Activated naive CD4-positive, alpha-beta T cell treated with anti-CD3 and anti-CD28 coated beads, Interleukin-2, amount 50 U/mL, for 72 hours (primary cell): ENCODE measurements at regions not wholly inside any gene's neighbourhood (a gene's known extent, or its start where the extent isn't known, plus 50 kb on each side); places are given as distances from the start of the nearest gene placed in this dataset.
"Not testable (repeated sequence)": the region's sequence is repeated elsewhere in the genome, so short reads cannot be mapped to it uniquely, and the experiment has no call there.

Experiments used
- ATAC-seq, 2 donors: fragments of 150-1000 bp; cut with Tn5 transposase; 2 replicates each; pipeline ENCODE4 v1.10.0; 2021; ENCODE audit warnings: mild to moderate bottlenecking in 2 of 2, moderate library complexity in 2 of 2
- DNase-seq, 2 donors: peaks; one replicate each; pipeline ENCODE4 v3.0.0; 2021 to 2022; ENCODE audit warnings: low spot score in 2 of 2
- H3K27ac Mint-ChIP-seq, 2 donors: one replicate each; pipeline ENCODE4 v1.8.0; 2022; ENCODE audit warnings: mild to moderate bottlenecking in 2 of 2, mixed read lengths in 2 of 2
- H3K36me3 Mint-ChIP-seq, 2 donors: one replicate each; pipeline ENCODE4 v1.8.0; 2022; ENCODE audit warnings: mixed read lengths in 2 of 2
- H3K9me3 Mint-ChIP-seq, 2 donors: one replicate each; pipeline ENCODE4 v1.8.0; 2022; ENCODE audit warnings: mixed read lengths in 2 of 2

DNA sequence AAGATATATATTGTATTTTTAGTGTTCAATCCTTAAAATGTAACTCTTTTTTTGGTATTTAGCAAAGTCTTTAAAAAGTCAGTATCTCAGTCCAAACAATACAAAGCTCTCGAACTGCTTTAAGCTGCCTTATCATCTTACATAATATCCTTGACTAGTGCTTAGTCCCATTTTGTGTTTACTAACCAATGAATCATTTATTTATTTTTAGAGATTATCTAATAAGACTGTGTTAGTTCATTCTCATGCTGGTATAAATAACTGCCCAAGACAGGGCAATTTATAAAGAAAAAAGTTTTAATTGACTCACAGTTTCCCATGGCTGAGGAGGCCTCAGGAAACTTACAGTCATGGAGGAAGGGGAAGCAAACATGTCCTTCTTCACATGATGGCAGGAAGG is 248.3 kb upstream of the KYNU start:
- H3K27ac Mint-ChIP-seq: no peak overlapping the region
- H3K36me3 Mint-ChIP-seq: no peaks in the 10 kb centered on the region
- DNase-seq (no peak), ATAC-seq (no peak)
- peaks cover 0 to 15% of the 10 kb centered on the region in 2 donors for H3K9me3 Mint-ChIP-seq

DNA sequence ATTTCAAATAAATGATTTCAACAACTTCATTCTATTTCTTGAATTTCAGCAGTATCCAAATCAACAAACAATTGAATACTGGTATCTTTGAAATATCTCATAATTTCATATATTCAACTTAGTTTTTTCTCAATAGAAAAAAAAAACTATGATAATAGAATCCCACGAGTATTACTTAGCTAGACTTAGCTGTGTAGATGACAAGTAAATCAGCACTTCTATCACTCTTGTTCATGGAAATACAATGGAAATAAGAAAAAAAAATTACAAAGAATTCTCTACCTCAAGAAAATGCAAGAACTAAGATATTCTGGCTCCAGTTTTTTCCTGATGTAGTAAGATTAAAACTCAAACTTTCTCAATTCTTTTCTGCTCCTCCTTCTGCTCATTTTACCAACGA is 256.2 kb upstream of the KYNU start:
- H3K27ac Mint-ChIP-seq: no peak overlapping the region
- DNase-seq (no peak), ATAC-seq (no peak)
- H3K9me3 Mint-ChIP-seq: peaks cover 0 to 11% of the 10 kb centered on the region in 2 donors
- H3K36me3 Mint-ChIP-seq: no peaks in the 10 kb centered on the region

DNA sequence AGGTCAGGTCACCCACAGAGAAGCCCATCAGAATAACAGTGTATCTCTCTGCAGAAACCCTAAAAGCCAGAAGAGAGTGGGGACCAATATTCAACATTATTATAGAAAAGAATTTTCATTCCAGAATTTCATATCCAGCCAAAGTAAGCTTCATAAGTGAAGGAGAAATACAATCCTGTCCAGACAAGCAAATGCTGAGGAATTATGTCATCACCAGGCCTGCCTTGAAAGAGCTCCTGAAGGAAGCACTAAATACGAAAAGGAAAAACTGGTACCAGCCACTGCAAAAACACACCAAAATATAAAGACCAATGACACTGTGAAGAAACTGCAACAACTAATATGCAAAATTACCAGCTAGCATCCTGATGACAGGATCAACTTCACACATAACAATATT is 260.0 kb upstream of the KYNU start:
- DNase-seq: no peak
- no peaks in the 10 kb centered on the region for H3K36me3 Mint-ChIP-seq
- no peak overlapping the region for H3K27ac Mint-ChIP-seq
- H3K9me3 Mint-ChIP-seq: peaks cover 0 to 7% of the 10 kb centered on the region in 2 donors
- no peak for ATAC-seq

DNA sequence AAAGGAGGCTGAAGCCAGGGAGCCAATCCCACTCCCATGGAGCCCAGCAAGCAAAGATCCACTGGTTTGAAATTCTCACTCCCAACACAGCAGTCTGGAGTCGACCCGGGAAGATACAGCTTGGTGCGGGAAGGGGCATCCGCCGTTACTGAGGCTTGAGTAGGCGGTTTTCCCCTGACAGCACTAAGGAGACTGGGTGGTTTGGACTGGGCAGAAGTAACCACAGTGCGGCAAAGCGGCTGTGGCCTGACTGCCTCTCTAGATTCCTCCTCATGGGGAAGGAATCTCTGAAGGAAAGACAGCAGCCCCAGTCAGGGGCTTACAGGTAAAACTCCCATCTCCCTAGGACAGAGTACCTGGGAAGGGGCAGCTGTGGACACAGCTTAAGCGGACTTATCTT is 261.6 kb upstream of the KYNU start:
- DNase-seq (no peak), ATAC-seq (no peak)
- H3K27ac Mint-ChIP-seq: no peak overlapping the region
- no peaks in the 10 kb centered on the region for H3K36me3 Mint-ChIP-seq
- H3K9me3 Mint-ChIP-seq: peaks cover 0 to 7% of the 10 kb centered on the region in 2 donors

DNA sequence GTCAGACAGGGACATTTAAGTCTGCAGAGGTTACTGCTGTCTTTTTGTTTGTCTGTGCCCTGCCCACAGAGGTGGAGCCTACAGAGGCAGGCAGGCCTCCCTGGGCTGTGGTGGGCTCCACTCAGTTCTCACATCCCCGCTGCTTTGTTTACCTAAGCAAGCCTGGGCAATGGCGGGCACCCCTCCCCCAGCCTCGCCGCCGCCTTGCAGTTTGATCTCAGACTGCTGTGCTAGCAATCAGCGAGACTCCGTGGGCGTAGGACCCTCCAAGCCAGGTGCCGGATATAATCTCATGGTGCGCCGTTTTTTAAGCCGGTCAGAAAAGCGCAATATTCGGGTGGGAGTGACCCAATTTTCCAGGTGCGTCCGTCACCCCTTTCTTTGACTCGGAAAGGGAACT is 264.3 kb upstream of the KYNU start:
- not testable (repeated sequence) for ATAC-seq, H3K9me3 Mint-ChIP-seq, DNase-seq, H3K27ac Mint-ChIP-seq, H3K36me3 Mint-ChIP-seq

DNA sequence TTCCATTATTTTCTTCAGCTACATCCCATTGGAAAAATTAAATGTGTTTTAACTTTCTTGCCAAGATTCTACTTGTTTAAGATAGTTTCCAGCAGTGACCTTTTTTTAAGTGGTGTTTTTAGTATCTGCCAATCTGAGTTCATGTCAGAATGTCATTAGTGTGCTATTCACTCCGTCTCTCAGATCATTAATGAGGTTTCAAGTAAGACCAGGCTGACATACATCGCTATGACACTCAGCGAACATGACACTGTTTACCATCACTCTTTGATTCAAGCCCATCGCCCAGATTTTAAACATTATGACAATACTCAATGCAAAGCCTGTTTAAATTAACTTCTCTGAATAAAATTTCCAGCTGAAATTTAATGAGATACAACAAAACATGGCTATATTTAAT is 272.0 kb upstream of the KYNU start:
- H3K27ac Mint-ChIP-seq: no peak overlapping the region
- ATAC-seq (no peak), DNase-seq (no peak)
- no peaks in the 10 kb centered on the region for H3K36me3 Mint-ChIP-seq
- H3K9me3 Mint-ChIP-seq: no peaks in the 10 kb centered on the region

DNA sequence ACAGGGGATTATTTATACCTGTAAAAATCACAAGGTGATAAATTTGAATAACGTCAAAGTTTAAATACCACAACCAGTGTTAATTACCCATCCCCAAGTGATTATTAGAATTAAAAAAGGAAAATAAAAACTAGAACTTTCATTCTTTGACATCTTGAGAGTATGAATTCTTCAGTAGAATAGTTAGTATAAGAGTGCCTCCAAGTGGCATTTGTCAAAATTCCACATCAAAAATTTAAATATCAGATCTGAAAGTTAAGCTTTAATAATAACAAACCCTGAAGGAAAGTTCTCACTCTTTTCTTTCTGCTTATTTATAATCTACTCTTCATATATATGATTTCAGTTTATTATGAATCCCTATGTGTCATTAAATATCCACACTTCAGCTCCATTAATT is 273.7 kb upstream of the KYNU start:
- H3K9me3 Mint-ChIP-seq: no peaks in the 10 kb centered on the region
- no peak overlapping the region for H3K27ac Mint-ChIP-seq
- ATAC-seq (no peak), DNase-seq (no peak)
- no peaks in the 10 kb centered on the region for H3K36me3 Mint-ChIP-seq

DNA sequence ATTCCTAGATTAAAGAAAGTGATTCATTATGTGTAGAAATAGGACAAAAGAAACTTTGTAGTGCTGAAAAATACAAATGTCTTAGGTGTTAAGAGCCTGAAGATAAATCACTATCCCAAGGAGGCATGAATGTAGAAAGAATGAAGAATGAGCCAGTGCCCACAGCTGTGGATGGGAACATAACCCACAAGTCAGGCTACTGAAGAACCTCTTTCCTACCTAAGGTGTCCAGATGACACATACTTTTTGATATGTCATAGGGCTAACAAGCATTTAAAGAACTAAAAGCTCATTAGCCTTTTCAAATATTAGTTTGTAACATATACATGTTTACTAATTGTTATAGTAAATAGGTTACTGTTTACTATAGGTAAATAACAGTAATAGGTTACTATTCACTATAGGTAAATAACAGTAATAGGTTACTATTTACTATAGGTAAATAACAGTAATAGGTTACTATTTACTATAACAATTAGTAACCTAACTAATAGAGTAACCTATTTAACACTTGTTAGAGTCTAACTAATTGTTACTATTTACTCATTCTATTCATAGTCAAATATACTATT is 275.0 kb upstream of the KYNU start:
- ATAC-seq (no peak), DNase-seq (no peak)
- H3K27ac Mint-ChIP-seq: no peak overlapping the region
- no peaks in the 10 kb centered on the region for H3K36me3 Mint-ChIP-seq
- H3K9me3 Mint-ChIP-seq: no peaks in the 10 kb centered on the region

DNA sequence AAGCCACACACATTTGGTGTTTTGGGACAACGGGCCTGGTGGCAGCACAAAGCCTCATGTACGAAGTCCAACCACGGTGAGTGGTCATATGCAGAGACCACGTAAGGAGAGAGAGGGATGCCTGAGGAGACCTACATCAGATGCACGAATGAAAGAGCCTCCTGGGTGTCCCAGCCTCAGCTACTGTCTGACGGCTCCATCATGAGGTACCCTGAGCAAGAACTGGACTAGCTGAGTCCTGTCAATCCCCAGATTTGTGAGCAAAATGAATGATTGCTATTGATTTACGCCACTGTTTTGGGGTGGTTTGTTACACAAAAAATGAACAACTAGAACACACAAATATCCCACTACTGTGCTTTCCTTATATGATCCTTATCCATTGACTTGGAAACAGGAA is 275.7 kb upstream of the KYNU start:
- ATAC-seq: no peak
- DNase-seq: no peak
- Mint-ChIP-seq H3K27ac (no peak overlapping the region), H3K36me3 (no peaks in the 10 kb centered on the region), H3K9me3 (no peaks in the 10 kb centered on the region)

DNA sequence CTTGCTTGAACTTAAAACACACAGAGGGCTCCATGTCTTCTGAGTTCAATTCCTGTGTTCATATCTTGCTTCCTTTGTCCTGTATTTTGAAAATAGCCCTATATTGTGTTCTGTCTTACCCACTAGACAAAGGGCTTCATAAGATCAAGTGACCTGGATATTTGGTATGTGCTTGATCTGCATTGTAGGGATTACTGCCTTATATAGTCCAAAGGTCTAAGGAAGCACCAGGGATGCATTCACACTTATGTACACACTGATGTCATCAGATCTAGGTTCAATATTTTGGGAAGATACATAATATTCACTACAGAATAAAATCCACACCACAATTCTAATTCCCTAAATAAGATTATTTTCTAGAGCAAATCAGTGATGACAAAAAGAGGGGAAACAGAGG is 278.0 kb upstream of the KYNU start:
- no peak for ATAC-seq
- no peak overlapping the region for H3K27ac Mint-ChIP-seq
- no peaks in the 10 kb centered on the region for H3K36me3 Mint-ChIP-seq
- no peaks in the 10 kb centered on the region for H3K9me3 Mint-ChIP-seq
- DNase-seq: no peak

DNA sequence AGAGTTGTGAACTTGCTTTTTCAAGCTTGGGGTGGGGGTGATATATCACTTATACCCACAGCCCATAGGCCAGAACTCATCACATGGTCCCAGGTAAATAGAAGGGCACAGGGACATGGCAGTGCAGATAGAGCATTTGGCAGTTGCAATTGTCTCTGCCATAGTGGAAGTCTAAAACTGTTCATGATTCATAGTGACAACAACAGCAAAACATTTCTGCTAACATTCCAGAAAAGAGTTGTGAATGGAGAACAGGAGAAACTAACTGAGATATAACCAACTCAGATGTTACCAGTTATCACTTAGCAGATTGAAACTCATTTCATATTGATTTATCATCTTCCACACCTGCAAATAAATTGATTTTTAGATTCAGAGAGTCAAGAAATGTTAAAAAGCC is 278.6 kb upstream of the KYNU start:
- Mint-ChIP-seq H3K27ac (no peak overlapping the region), H3K36me3 (no peaks in the 10 kb centered on the region), H3K9me3 (peaks cover 0 to 2% of the 10 kb centered on the region in 2 donors)
- ATAC-seq: no peak
- no peak for DNase-seq

DNA sequence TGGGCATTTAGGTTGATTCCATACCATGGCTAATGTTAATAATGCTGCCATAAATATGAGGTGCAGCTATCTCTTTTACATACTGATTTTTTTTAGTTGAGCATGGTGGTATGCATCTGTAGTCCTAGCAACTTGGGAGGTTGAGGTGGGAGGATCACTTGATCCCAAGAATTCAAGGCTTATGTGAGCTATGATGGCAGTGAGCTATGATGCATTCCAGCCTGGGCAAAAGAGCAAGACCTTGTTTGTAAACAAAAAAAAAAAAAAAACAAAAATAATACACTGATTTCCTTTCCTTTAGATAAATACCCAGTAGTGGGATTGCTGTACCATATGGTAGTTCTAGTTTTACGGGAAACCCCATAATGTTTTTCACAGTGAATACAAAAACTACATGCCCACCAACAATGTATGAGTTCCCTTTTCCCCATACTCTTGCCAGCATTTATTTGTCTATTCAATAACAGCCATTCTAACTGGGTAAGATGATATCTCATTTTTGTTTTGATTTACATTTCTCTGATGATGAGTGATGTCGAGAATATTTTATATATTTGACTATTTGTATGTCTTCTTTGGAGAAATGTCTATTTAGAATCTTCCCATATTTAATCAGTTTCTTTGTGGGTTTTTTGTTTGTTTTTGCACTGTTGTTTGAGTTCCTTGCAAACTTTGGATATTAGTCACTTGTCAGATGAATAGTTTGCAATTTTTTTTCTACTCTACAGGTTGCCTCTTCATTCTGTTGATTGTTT is 281.0 kb upstream of the KYNU start:
- H3K36me3 Mint-ChIP-seq: no peaks in the 10 kb centered on the region
- H3K9me3 Mint-ChIP-seq: peaks cover 0 to 6% of the 10 kb centered on the region in 2 donors
- no peak overlapping the region for H3K27ac Mint-ChIP-seq
- ATAC-seq (no peak), DNase-seq (no peak)

DNA sequence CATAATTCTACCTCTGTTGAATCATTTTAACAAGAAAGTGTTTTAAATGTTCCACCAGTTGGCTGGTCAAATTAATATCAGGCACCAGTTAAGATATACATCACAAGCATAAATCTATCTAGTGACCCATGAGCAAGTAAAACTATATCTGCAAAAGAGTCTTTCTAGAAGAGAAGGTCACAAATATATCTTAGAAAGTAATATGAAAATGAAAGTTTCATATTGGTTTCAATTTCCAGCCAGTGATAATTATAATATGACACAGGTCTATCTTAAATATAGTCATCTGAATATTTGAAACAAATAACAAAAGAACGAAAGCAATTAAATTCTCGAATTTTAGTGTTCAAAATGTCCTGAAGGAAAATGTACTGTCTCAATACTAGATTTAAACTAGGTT is 282.5 kb upstream of the KYNU start:
- no peaks in the 10 kb centered on the region for H3K36me3 Mint-ChIP-seq
- ATAC-seq: no peak
- no peak overlapping the region for H3K27ac Mint-ChIP-seq
- peaks cover 0 to 6% of the 10 kb centered on the region in 2 donors for H3K9me3 Mint-ChIP-seq
- DNase-seq: no peak

DNA sequence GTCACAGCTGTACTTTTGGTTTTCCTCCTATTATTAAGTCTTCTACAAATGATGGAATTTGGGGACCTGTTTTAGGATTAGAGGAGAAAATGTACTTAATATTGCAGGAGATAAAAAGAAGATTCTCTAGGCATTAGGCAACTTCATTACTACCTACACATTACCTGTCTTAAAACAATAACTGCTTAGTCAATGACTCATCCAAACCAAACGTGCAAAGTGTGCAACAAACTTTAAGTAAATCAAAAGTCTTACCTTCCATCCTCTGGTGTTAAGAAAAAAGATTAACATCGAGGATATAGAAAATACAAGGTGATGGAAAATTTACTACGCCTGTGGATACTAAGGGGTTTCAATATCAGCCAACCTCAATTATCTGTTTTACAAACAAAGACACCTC is 285.3 kb upstream of the KYNU start:
- DNase-seq (no peak), ATAC-seq (no peak)
- Mint-ChIP-seq H3K9me3 (peaks cover under 1 to 6% of the 10 kb centered on the region in 2 donors), H3K27ac (no peak overlapping the region), H3K36me3 (no peaks in the 10 kb centered on the region)

DNA sequence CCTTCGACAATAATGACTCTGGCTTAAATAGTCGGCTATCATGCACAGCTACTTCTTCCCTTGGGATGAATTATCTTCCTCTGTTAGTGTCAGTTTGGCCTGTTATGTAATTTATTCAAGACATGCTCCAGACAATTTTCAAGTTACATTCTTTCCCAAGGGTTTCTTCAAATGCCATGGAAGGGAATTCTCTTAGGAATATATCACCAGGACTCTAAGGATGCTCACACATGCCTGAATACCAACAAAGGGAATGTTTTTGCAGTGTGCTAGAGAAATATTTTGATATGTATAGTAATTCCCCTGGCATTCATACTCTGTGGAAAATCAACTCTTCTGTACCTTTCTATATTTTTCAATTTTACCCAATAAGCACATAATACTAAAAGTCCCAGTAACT is 286.0 kb upstream of the KYNU start:
- Mint-ChIP-seq H3K36me3 (no peaks in the 10 kb centered on the region), H3K9me3 (peaks cover 4 to 8% of the 10 kb centered on the region in 2 donors), H3K27ac (no peak overlapping the region)
- DNase-seq (no peak), ATAC-seq (no peak)

DNA sequence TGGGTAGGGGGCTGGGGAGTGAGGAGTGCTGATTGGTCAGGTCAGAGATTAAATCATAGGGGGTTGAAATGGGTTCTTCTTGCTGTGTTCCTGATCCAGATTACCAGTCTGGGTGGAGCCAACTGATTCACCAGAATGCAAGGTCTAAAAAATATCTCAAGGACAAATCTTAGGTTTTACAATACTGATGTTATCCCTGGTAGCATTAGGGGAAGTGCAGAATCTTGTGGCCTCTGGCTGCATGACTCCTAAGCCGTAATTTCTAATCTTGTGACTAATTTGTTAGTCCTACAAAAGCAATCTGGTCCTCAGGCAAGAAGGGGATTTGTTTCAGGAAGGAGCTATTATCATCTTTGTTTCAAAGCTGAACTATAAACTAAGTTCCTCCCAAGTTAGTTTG is 289.2 kb upstream of the KYNU start:
- peaks cover 4 to 5% of the 10 kb centered on the region in 2 donors for H3K9me3 Mint-ChIP-seq
- DNase-seq: no peak
- H3K36me3 Mint-ChIP-seq: no peaks in the 10 kb centered on the region
- ATAC-seq: no peak
- no peak overlapping the region for H3K27ac Mint-ChIP-seq

DNA sequence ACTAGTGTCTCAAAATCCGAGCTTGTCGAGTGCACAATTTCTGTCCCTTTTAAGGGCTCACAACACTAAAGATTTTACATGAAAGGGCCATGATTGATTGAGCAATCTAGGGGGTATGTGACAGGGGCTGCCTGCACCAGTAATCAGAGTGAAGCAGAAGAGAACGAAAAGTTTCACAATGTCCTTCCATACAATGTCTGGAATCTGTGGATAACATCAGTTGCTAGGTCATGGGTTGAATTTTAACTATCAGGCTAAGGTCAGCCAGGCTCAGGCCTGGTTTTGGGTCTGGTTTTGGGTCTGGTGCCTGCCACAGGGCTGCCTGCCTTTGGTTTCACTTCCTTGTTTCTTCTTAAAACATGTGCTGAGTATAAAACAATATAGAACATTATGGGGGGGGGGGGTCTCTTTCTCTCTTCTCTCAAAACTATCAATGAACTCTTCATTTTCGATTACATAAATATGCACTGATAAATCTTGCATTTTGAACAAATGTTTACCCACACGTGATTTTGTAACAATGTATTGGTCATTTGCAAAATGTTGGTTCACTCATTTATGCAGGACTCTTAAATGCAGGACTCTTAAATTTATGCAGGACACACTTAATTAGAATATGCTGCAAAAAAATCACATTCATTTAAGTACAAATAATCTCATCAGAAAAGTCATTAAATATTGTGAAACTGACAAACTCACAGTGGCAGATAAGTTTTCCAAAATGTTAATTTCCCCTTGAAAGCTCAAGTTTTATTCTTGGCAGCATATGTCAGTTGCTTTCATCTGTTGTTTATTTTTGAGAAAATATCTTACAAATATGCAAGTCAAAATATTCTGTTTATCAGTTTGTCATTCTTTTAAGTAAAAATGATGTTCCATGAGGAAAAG is 290.5 kb upstream of the KYNU start:
- Mint-ChIP-seq H3K9me3 (peaks cover 9 to 10% of the 10 kb centered on the region in 2 donors), H3K36me3 (no peaks in the 10 kb centered on the region)

More for the DNA sequence above, 290.5 kb upstream of the KYNU start:
- DNase-seq: no peak
- no peak overlapping the region for H3K27ac Mint-ChIP-seq
- ATAC-seq: no peak
